Mammary epithelial cell (primary cell): ENCODE measurements at regions not wholly inside any gene's neighbourhood (a gene's known extent, or its start where the extent isn't known, plus 50 kb on each side); places are given as distances from the start of the nearest gene placed in this dataset.

Source experiments
- EZH2 ChIP-seq: IDR thresholded peaks from 2 replicates; pipeline ENCODE4 v1.6.1; 2012; ENCODE audit warnings: low read length, inconsistent platforms, borderline replicate concordance
- TF ChIP-seq, protein P1 (sequence below), 2 donors: IDR thresholded peaks in 1 of 2; conservative IDR thresholded peaks in 1 of 2; 2 replicates each; pipeline ENCODE4 v1.5.1; 2011 to 2012; ENCODE audit warnings: inconsistent platforms in 2 of 2, low read length in 2 of 2, mild to moderate bottlenecking in 2 of 2, control low read depth in 1 of 2, low read depth in 1 of 2; ENCODE audit not compliant: insufficient read depth in 1 of 2; ENCODE audit errors: extremely low read depth in 1 of 2

DNA sequence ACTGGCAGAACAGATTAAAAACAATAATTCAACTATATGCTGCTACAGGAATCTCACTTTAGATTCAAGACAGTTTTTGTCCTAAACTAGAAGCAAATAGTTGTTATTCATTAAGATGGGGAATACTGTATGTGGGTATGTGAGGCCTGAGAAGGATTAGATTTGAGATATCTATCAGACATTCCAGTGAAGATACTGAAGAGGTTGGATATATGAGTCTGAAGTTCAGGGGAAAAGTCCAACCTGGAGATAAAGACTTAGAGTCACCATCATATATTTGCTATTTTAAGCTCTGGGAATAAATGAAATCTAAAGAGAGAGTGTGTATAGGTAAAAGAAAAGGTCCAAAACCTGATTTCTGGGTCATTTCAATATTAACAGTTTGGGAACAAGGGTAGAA is 96.2 kb upstream of the RBBP8 start:
- TF ChIP-seq, protein P1, sequence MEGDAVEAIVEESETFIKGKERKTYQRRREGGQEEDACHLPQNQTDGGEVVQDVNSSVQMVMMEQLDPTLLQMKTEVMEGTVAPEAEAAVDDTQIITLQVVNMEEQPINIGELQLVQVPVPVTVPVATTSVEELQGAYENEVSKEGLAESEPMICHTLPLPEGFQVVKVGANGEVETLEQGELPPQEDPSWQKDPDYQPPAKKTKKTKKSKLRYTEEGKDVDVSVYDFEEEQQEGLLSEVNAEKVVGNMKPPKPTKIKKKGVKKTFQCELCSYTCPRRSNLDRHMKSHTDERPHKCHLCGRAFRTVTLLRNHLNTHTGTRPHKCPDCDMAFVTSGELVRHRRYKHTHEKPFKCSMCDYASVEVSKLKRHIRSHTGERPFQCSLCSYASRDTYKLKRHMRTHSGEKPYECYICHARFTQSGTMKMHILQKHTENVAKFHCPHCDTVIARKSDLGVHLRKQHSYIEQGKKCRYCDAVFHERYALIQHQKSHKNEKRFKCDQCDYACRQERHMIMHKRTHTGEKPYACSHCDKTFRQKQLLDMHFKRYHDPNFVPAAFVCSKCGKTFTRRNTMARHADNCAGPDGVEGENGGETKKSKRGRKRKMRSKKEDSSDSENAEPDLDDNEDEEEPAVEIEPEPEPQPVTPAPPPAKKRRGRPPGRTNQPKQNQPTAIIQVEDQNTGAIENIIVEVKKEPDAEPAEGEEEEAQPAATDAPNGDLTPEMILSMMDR (conservative IDR thresholded peaks at IDR 0.05 in 1 of 2, IDR thresholded peaks at IDR 0.05 in 1 of 2; ENCODE audit: extremely low read depth in 1 of 2, insufficient read depth in 1 of 2, low read depth in 1 of 2, low read length in 2 of 2) = no peak
- no peak for TF ChIP-seq EZH2
